ENCODE measurements at regions not wholly inside any gene's neighbourhood (a gene's known extent, or its start where the extent isn't known, plus 50 kb on each side); places are given as distances from the start of the nearest gene placed in this dataset.
"Not testable (repeated sequence)": the region's sequence is repeated elsewhere in the genome, so short reads cannot be mapped to it uniquely, and the experiment has no call there.

DNA sequence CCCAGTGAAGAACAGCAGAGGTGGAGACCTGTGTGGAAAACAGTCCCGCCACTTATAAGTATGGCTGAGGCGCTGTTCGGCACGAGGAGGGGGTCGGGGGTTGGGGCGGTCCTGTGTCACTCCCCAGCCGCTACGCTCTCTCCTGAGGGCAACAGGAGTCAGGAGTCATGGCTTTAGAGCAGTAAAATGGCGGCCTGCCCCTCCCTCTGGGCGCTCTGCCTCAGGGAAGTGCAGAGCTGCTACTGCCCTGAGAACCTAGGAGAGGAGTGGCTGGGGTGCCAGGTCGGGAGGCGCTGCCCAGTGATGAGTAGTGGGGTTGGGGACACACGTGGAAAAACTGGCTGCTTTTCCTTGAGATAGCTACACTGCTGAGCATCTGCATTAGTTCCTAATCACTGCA is 551.2 kb upstream of the AMOT start:
- in situ Hi-C loops (cut with HindIII; ENCODE audit: low sequenced_read_pairs) = no loop called here

DNA sequence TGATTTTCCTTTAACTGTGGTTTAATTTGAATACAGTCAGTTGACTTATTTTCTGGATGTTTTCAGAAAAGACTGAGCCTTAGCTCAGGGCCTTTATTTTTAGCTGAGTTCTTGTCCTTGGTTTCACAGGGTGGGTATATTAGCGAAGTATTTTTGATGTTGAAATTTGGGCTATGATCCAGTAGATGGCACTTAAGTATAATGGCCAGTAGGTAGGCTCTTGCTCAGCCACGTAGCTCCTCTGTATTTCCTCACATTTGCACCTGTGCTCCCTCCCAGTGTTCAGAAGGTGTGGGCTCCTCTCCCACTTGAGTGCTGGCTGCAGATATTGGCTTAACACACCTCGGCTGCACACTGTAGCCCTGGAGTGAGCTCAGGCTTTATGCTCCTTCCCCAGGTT is 549.9 kb upstream of the AMOT start:
- in situ Hi-C loops (cut with HindIII; ENCODE audit: low sequenced_read_pairs) = no loop called here

DNA sequence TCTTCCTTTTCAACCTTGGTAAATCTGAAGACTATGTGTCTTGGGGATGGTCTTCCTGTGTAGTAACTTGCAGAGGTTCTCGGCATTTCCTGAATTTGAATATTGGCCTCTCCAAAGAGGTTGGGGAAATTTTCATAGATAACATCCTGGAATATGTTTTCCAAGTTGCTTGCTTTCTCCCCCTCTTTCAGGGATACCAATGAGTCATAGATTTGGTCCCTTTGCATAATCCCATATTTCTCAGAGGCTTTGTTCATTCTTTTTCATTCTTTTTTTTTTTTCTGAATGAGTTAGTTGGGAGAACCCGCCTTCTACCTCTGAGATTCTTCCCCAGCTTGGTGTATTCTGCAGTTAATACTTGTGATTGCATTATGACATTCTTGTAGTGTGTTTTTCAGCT is 549.2 kb upstream of the AMOT start:
- in situ Hi-C loops (cut with HindIII; ENCODE audit: low sequenced_read_pairs) = no loop called here

DNA sequence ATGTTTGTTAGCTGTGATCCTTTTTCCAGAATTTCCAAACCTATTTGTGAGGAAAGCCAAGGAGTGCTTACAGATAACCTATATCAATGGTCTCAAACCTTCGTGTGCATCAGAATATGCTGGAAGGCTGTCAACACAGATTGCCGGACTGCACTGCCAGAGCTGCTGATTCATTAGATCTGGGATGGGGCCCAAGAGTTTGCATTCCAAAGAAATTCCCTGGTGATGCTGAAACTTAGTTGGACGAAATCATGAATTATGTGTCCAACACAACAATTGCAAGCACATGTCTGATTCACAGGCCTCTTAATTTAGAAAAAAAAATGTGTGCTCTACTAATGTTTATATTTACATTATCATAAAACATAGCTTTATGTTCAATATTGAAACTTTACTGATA is 544.0 kb upstream of the AMOT start:
- in situ Hi-C loops (cut with HindIII; ENCODE audit: low sequenced_read_pairs) = no loop called here

DNA sequence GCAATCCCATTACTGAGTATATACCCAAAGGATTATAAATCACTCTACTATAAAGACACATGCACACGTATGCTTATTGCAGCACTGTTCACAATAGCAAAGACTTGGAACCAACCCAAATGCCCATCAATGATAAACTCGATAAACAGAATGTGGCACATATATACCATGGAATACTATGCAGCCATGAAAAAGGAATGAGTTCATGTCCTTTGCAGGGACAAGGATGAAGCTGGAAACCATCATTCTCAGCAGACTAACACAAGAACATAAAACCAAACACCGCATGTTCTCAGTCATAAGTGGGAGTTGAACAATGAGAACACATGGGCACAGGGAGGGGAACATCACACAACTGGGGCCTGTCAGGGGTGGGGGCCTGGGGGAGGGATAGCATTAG is 532.8 kb upstream of the AMOT start:
- in situ Hi-C loops (cut with HindIII; ENCODE audit: low sequenced_read_pairs) = not testable (repeated sequence)

DNA sequence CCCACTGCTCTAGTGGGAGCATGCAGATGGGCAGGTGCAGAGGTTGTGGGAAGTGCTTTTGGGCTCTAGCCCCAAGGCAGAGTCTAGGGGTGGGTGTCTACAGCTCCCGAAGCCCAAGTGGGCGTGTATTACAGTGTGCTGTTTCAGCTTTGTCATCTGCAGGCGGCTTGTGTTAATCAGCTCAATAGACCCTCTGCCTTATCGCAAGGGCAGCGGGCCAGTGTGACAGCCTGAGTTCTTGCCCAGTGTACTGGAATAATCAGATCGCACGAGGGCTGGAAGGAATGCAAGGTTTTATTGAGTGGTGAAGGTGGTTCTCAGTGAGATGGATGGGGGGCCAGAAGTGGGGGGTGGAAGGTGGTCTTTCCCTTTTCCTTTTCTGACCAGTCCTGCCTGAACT is 529.4 kb upstream of the AMOT start:
- in situ Hi-C loops (cut with HindIII; ENCODE audit: low sequenced_read_pairs) = no loop called here

DNA sequence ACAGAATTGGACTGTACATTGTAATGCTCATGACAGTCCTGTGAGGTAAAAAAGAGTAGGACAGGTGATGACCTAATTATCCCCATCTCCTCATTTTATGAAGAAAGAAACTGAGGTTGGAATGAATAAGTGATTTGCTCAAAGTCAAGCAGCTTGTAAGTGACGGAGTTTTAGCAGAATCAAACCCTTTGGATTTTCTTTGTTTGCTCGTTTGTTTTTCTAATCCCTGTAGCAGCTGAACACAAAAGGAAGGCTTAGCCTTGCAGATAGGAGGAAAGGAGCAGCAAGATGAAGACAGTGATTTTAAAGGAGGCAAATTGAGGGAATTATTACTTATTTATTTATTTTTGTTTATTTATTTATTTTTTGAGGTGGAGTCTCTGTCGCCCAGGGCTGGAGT is 528.4 kb upstream of the AMOT start:
- in situ Hi-C loops (cut with HindIII; ENCODE audit: low sequenced_read_pairs) = no loop called here

DNA sequence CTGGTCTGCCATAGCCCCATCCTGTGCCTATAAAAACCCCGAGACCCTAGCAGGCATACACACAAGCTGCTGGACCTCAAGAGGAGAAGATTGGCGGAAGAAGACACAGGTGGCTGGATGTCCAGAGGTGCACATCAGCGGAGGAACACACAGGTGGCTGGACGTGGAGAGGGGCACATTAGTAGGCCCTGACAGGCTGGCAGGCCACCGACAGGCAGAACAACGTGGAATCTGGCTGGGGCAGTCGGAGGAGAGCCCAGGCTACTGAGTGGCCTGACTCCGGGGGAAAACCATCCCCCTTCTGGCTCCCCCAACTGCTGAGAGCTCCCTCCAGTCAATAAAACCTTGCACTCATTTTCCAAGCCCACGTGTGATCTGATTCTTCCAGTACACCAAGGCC is 512.5 kb upstream of the AMOT start:
- in situ Hi-C loops (cut with HindIII; ENCODE audit: low sequenced_read_pairs) = no loop called here

DNA sequence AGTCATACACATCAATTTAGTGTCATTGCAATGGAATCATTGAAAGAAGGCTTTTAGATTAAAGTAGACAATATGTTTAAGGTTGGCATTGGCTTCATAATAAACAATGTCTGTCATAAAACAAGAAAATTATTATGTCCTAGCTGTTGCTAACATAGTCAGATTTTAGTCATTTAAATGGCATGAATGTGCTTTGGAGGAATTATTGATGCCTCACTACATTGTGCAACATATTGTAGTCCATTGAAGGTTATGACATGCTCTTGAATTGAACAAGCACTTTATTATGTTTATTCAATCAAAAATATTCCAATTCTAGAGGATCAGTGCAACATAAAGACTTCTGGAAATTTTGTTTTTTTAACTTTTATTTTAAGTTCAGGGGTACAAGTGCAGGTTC is 489.8 kb upstream of the AMOT start:
- in situ Hi-C loops (cut with HindIII; ENCODE audit: low sequenced_read_pairs) = no loop called here

DNA sequence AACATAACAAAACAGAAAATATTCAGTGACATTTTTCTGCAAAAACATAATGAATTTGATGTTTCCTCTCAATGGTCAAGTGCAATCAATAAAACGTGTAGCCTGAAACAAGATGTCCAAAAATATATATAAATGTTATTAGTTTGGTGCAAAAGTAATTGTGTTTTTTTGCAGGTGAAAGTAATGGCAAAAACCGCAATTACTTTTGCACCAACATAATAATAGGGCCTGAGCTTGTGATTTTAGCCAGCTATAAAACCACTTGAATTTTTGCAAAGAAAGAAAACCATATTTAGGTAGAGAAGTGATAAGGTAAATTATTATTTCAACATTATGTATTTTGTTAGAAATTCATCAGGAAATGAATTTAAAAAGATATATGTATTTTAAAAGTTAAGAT is 475.3 kb upstream of the AMOT start:
- in situ Hi-C loops (cut with HindIII; ENCODE audit: low sequenced_read_pairs) = no loop called here

DNA sequence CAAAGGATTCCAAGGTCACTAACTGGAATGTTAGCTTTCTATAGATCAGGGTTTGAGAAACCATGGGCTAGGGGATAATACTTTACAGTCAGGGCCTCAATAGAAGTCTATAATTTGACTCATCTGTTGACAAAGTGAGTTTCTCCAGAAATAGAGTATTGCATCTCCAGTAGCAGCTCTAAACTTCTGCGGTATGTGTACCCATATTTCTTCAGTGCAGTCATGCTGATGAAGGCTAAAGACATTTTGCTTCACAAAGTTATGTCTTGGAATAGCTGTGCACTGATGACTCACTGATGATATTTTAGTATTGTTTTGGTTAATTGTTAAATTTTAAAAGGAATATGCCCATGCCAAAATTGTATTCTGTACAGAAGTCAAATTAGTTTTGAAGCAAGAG is 464.9 kb upstream of the AMOT start:
- in situ Hi-C loops (cut with HindIII; ENCODE audit: low sequenced_read_pairs) = no loop called here

DNA sequence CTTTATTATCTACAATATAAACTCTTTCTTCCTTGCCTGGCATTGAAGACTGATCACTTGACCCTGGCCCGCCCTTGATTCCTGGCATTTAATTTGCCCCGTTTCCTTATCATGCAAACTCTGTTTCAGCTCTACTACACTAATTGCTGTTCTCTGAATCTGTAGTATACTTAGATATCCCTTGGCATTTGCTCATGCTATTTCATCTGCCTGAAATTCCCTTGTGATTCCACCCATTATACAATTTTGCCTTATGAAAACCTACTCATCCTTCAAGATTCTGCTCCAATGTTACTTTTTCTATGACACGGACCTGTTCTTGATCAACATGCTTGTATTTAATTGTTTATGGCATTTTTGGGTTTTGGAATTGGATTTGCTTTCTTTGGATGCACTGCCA is 459.9 kb upstream of the AMOT start:
- in situ Hi-C loops (cut with HindIII; ENCODE audit: low sequenced_read_pairs) = no loop called here

DNA sequence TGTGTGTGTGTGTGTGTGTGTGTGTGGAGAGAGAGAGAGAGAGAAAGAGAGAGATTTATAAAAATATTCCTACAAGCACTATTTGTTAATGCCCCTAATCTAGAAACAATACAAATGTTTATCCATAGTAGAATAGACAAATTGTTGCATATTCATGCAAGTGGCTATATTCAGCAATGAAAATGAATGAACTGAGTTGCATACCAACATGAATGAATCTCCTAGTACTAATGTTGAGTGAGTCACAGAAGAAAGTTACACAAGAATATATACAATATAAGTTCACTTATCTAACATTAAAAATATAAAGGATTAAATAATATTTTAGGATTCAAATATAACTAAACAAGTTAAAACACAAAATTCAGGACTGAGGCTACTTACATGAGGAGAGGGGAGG is 456.8 kb upstream of the AMOT start:
- in situ Hi-C loops (cut with HindIII; ENCODE audit: low sequenced_read_pairs) = loop anchor here (5.0 kb wide), 1 partner anchor 80 kb away; no protein-coding TSS in a partner anchor

DNA sequence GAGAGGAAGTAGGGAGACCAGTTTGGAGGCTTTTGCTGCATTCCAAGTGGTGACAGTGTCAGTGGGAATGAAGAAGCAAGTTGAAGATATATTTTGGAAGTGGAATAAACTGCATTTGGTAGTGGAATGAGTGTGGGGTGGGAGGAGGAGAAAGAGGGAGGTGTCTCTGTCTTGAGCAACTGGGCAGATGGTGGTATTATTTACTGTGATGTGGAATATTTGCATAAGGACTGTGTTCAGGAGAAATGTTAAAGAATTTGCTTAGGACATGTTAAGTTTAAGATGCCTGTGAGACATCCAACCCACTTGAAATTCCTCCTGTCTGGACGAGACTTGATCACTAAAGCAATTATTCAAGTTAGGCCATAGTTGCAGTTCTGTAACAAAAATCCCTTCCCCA is 448.9 kb upstream of the AMOT start:
- in situ Hi-C loops (cut with HindIII; ENCODE audit: low sequenced_read_pairs) = no loop called here

DNA sequence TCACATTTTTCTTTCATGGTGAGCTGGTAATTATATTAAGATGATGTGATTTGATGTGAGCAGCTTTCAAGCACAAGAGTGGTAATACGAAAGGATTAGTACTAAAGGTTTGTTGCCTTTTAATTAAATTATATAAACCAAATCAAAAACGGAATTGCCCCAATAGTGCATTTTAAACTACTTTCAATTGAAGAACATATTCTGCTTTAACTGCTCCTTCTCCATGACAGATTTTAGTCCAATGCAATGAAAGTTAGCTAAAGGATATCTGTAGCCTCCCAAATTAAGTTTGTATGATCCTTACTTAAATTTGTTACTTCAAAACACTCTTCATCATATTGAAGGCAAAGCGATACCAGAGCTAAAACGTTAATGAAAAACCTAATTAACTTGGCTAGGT is 447.1 kb upstream of the AMOT start:
- in situ Hi-C loops (cut with HindIII; ENCODE audit: low sequenced_read_pairs) = no loop called here

DNA sequence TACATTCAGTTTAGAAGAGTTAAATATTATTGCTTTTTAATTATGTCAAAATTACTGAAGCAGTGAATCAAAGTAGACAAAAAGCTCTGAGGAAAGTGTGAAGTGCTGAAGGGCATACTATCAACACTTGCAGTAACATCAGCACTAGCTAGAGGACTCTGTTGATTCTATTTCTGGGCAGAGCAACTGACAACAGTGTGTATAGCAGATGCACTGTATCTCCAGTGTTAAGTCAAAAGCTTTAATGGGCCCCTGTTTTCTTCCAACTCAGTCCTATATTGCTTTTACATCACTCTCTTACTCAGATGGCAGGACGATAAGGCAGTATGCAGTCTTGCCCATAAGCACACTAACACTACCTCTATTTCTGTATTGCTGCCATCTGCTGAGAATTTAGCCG is 435.2 kb upstream of the AMOT start:
- in situ Hi-C loops (cut with HindIII; ENCODE audit: low sequenced_read_pairs) = no loop called here

DNA sequence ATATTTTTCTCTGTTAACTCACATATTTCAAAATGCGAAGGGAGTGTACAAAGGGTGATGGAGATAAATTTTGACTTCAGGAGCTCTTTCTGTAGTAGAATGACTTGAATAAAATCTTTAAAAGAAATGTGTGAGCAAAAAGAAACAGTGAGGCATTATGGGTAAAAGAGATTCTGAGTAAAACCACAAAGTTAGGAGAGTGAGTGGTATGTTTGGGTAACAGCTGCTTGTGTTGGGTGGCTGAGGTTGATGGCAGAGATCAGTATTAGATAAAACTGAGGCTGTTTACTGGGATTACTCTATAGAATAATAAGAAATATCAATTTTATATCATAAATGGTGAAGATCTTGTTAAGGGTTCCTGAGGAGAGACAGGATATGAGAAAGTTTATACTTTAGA is 434.2 kb upstream of the AMOT start:
- in situ Hi-C loops (cut with HindIII; ENCODE audit: low sequenced_read_pairs) = no loop called here

DNA sequence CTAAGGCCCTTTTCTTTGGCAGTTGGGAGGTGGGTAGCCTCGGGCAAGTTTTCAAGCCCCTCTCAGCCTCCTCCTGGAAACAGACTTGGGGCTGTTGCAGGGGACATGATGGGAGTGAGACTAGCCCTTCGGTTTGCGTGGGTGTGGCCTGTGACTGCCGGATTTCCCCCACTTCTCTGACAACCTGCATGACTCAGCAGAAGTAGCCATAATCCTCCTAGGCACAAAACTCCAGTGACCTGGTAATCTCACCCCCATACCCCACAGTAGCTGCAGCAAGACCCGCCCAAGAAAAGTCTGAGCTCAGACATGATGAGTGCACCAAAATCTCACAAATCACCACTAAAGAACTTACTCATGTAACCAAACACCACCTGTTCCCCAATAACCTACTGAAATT is 433.7 kb upstream of the AMOT start:
- in situ Hi-C loops (cut with HindIII; ENCODE audit: low sequenced_read_pairs) = no loop called here

DNA sequence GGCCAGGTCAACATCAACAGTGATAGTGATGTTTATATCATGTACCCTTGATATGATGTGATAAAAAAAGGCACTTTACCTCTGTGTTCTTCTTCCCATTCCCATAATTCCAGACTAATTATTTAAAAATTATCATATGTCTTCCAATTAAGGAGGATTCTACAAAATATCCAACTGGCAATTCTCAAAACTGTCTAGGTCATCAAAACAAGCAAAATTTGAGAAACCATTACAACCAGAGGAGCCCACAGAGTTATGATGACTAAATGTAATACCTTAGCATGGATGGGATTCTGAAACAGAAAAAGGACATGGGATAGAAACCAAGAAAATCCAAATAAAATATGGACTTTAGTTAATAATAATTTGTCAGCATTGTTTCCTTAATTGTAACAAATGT is 428.6 kb upstream of the AMOT start:
- in situ Hi-C loops (cut with HindIII; ENCODE audit: low sequenced_read_pairs) = no loop called here

DNA sequence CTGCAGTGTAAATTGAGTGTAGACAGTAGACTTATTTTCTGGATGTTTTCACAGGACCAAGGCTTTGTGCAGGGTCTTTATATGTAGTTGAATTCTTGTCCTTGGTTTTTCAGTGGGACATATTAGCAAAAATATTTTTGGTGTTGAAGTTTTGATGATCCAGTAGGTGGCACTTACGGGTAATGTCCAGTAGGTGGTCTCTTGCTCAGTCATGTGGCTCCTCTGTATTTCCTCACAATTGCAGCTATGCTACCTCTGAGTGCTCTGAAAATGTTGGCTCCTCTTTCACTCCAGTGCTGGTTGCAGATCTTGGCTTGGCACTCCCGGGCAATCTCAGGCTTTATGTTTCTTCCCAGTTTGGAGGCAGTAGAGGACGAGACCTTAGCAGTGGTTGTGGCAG is 419.8 kb upstream of the AMOT start:
- in situ Hi-C loops (cut with HindIII; ENCODE audit: low sequenced_read_pairs) = no loop called here

DNA sequence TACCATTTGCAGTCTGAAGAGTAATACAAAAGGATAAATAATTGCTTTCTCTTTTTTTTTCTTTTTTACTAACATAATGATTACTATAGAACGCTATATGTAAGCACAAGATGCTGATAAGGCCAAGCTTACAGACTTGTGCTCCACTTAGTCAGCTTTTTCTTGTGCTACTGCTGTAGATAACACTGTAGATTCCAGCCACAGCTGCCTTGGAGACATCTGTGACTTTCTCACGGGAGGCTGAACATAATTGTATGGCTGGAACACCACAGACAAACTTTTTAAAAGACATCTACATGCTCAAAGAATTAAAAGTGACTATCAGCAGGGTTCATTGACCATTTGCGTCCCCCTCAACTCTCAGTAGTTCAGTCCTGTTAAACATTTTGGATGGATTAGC is 381.7 kb upstream of the AMOT start:
- in situ Hi-C loops (cut with HindIII; ENCODE audit: low sequenced_read_pairs) = no loop called here

DNA sequence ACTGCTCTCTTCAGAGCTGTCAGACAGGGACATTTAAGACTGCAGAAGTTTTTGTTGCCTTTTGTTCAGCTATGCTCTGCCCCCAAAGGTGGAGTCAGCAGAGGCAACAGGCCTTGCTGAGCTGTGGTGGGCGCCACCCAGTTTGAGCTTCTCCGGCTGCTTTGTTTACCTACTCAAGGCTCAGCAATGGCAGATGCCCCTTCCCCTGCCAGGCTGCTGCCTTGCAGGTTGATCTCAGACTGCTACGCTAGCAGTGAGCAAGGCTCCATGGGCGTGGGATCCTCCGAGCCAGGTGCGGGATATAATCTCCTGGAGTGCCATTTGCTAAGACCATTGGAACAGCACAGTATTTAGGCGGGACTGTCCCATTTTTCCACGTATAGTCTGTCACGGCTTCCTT is 371.4 kb upstream of the AMOT start:
- in situ Hi-C loops (cut with HindIII; ENCODE audit: low sequenced_read_pairs) = no loop called here

DNA sequence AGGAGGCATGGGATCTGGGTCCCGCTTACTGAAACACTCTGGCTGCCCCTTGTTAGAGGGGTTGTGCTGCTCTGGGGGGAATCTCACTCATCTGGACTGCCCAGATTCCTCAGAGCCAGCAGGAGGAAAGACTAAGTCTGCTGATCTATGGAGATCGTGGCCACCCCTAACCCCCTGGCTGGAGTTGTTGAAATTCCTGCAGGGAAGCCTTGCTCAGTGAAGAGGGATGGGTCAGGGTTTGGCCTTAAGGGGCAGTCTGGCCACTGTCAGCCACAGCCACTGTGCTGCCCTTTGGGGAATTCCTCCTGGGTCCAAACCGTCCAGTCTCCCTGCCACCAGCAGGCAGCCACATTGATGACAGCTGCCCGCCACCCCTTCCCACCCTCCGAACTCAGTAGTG is 362.0 kb upstream of the AMOT start:
- in situ Hi-C loops (cut with HindIII; ENCODE audit: low sequenced_read_pairs) = no loop called here

DNA sequence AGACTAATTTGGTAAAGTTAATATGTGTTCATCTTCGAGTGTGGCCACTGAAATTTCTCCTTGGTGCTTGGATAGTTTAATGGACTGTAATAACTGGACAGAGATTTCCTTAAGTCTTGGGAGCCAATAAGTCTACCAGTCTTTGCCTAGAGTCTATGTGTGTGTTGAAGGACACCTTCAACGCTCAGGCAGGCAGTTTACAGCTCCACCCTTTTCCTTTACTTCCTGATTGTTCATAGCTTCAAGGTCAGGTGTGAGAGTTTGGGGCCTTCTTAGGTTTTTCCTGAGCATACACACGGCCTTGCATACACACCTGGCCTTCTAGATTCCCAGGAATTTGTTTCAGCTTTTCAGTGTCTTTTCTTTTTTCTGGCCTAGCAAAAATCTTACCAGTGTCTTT is 355.3 kb upstream of the AMOT start:
- in situ Hi-C loops (cut with HindIII; ENCODE audit: low sequenced_read_pairs) = no loop called here
